ENCODE measurements at regions not wholly inside any gene's neighbourhood (a gene's known extent, or its start where the extent isn't known, plus 50 kb on each side); places are given as distances from the start of the nearest gene placed in this dataset.

GRCh38 chr5:2995667-2996066 lies 244.2 kb upstream of the IRX2 start:
- Histone ChIP-seq H4K91ac (replicated peaks; ENCODE audit: insufficient read length, low read length) (no peak overlapping the region), H3K23me2 (ENCODE audit: low read depth, low read length) (no peaks in the 10 kb centered on the region), H3K23ac (ENCODE audit: insufficient read length) (no peak overlapping the region), H3K18ac (ENCODE audit: extremely low read depth, low read length) (no peak overlapping the region; the same call in 1 of the 2 replicates), H3K4me3 (ENCODE audit: extremely low read depth in 1 of 4, insufficient read depth in 2 of 4, low read depth in 3 of 4, low read length in 4 of 4) (no peak overlapping the region), H3K27me3 (replicated peaks in 1 of 4; ENCODE audit: control insufficient read depth in 3 of 4, extremely low read depth in 1 of 4, insufficient read depth in 3 of 4, low read length in 3 of 4) (no peaks in the 10 kb centered on the region), H4K20me1 (replicated peaks in 1 of 2; ENCODE audit: control insufficient read depth in 1 of 2, insufficient read depth in 2 of 2, low read length in 2 of 2) (no peaks in the 10 kb centered on the region), H2AFZ (ENCODE audit: low read length) (no peak overlapping the region), H3K27ac (ENCODE audit: low read depth, low read length) (no peak overlapping the region), H3K56ac (replicated peaks; ENCODE audit: insufficient read length, low read depth, low read length) (no peak overlapping the region), H4K5ac (ENCODE audit: insufficient read length, low read depth, low read length) (no peak overlapping the region), H2AK5ac (ENCODE audit: low read depth, low read length) (no peak overlapping the region), H2BK20ac (ENCODE audit: low read length) (no peak overlapping the region), H2BK120ac (replicated peaks; ENCODE audit: low read depth, low read length) (no peak overlapping the region), H3K9ac (replicated peaks in 1 of 4; ENCODE audit: extremely low read depth in 1 of 4, low read depth in 3 of 4, low read length in 3 of 4) (no peak overlapping the region), H3K79me2 (ENCODE audit: control insufficient read depth in 1 of 2, insufficient read depth in 2 of 2, low read length in 2 of 2) (no peaks in the 10 kb centered on the region), H3K14ac (ENCODE audit: insufficient read length) (no peak overlapping the region), H2BK12ac (ENCODE audit: low read depth, low read length) (no peak overlapping the region), H2BK5ac (ENCODE audit: low read depth, low read length) (no peak overlapping the region), H3K4me2 (ENCODE audit: insufficient read depth in 1 of 2, low read depth in 2 of 2, low read length in 2 of 2) (no peak overlapping the region), H3K79me1 (ENCODE audit: low read depth, low read length) (no peaks in the 10 kb centered on the region), H3K4me1 (replicated peaks in 1 of 4; ENCODE audit: control insufficient read depth in 3 of 4, insufficient read depth in 4 of 4, low read length in 3 of 4) (no peaks in the 10 kb centered on the region; a peak in 1 of 7 replicates), H3K36me3 (ENCODE audit: control insufficient read depth in 2 of 4, insufficient read depth in 4 of 4, low read length in 3 of 4) (no peaks in the 10 kb centered on the region), H3K4ac (replicated peaks; ENCODE audit: insufficient read length, low read depth, low read length) (no peak overlapping the region), H4K8ac (ENCODE audit: extremely low read depth, insufficient read depth, low read length) (no peak overlapping the region), H2BK15ac (ENCODE audit: low read length) (no peak overlapping the region), H3K9me3 (ENCODE audit: insufficient read depth in 2 of 2, low read depth in 1 of 2, low read length in 1 of 2) (no peaks in the 10 kb centered on the region)
- DNase-seq (ENCODE audit: low read depth in 1 of 2, low spot score in 2 of 2) (no peak), FAIRE-seq (no peak)
- 97% methylated on average over 9 of the region's 9 CpGs; no CpG with 5 or more reads in 1 of the 2 experiments for WGBS, 2 experiments (ENCODE audit: extremely low coverage in 1 of 2, insufficient coverage in 1 of 2, insufficient read length in 1 of 2, insufficient replicate concordance in 2 of 2, low coverage in 1 of 2, low lambda C conversion rate in 2 of 2, missing lambda C conversion rate in 1 of 2)
- TF ChIP-seq EP300 (IDR thresholded peaks at IDR 0.05; ENCODE audit: borderline replicate concordance in 1 of 2, low read depth in 2 of 2, low read length in 2 of 2) (no peak), EZH2 (IDR thresholded peaks at IDR 0.05; ENCODE audit: low read depth, low read length, severe bottlenecking) (no peak), SP4 (IDR thresholded peaks at IDR 0.05; ENCODE audit: low read length) (no peak), ASH2L (IDR thresholded peaks at IDR 0.05; ENCODE audit: low read length) (no peak)
- POLR2A ChIA-PET (ENCODE audit: partially characterized antibody): no interaction called here
- CTCF ChIA-PET (ENCODE audit: partially characterized antibody): interaction anchor here (0.7 to 1.7 kb wide), 3 partner anchors 16 to 145 kb away, joined by 3 to 4 read pairs (median 3); no protein-coding TSS in a partner anchor
